ENCODE measurements at regions not wholly inside any gene's neighbourhood (a gene's known extent, or its start where the extent isn't known, plus 50 kb on each side); places are given as distances from the start of the nearest gene placed in this dataset.
"Not testable (repeated sequence)": the region's sequence is repeated elsewhere in the genome, so short reads cannot be mapped to it uniquely, and the experiment has no call there.

DNA sequence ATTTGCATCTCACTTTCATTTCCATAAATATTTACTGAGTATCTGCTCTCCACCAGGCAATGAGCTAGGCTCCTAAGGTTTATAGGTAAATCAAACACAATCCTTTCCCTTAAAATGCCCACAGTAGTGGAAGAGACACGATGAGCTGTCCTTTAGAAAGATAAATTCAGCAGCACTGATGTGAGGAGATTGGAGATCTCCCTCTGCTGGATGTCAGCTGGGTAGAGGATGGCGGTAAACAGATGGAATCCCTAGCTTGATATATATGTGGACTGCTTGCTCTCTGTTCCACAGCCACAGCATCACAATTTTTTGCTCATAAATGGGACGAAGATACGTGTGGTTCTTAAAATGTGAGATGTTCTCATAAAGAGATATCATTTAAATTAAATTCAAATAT lies 216.4 kb upstream of the RASGEF1B start:
- no peaks in the 10 kb centered on the region for H3K36me3 ChIP-seq (ENCODE audit: control insufficient read depth, insufficient read depth, low read length)
- no CpG with 5 or more reads among the region's 4 CpGs for WGBS (ENCODE audit: insufficient coverage, low lambda C conversion rate)
- DNase-seq = no peak
- H3K27me3 ChIP-seq (ENCODE audit: control insufficient read depth, insufficient read depth, low read length) = no peaks in the 10 kb centered on the region
- no peak overlapping the region for H3K4me3 ChIP-seq (ENCODE audit: low read length)
- no peak overlapping the region for H3K27ac ChIP-seq (ENCODE audit: low read length)
- H3K4me1 ChIP-seq (ENCODE audit: control insufficient read depth, insufficient read depth, low read length) = no peaks in the 10 kb centered on the region
- no peaks in the 10 kb centered on the region for H3K9me3 ChIP-seq (ENCODE audit: control insufficient read depth, low read depth, low read length)

DNA sequence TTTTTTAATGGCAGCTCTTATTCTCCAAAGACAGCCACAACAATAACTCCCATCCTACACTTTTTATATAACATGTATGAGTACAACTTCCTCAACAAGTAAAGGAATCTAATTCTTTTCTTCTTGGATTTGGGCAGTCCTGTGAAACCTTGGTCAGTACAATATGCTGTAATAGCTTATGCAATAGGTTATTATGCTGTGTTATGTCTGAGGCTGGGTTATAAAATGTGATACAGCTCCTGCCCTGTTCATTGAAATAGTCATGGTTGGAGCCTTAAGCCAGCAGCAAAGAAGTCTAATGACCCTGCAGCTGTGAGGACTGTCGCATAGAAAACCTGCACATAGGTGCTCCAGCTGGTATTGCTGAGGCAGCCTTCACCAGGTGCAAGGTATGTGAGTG lies 215.8 kb upstream of the RASGEF1B start:
- WGBS (ENCODE audit: insufficient coverage, low lambda C conversion rate) = no CpG with 5 or more reads among the region's 1 CpG
- Histone ChIP-seq H3K27ac (ENCODE audit: low read length) (no peak overlapping the region), H3K36me3 (ENCODE audit: control insufficient read depth, insufficient read depth, low read length) (no peaks in the 10 kb centered on the region), H3K4me3 (ENCODE audit: low read length) (no peak overlapping the region), H3K27me3 (ENCODE audit: control insufficient read depth, insufficient read depth, low read length) (no peaks in the 10 kb centered on the region), H3K4me1 (ENCODE audit: control insufficient read depth, insufficient read depth, low read length) (no peaks in the 10 kb centered on the region), H3K9me3 (ENCODE audit: control insufficient read depth, low read depth, low read length) (no peaks in the 10 kb centered on the region)
- peak; percentile 36 to 57 for DNase-seq

DNA sequence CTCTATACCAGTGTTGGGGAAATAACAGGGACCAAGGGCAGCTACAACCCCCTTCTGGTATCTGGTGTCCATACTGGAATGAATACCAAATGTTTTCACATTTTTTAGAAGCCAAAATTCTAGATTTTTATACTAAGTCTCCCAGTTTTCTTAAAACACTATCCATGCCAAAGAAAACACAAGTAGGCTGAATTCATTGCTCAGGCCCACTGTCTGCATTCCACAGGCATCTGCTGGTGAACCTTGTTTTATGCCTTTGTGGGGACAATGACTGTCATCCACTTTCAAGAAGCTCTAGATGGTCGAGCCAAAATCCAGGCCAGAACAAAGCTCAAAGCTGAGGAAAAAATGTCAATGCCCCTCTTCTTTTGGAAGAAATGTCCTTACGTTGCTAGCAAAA lies 213.4 kb upstream of the RASGEF1B start:
- WGBS (ENCODE audit: insufficient coverage, low lambda C conversion rate) = no CpG with 5 or more reads among the region's 2 CpGs

DNA sequence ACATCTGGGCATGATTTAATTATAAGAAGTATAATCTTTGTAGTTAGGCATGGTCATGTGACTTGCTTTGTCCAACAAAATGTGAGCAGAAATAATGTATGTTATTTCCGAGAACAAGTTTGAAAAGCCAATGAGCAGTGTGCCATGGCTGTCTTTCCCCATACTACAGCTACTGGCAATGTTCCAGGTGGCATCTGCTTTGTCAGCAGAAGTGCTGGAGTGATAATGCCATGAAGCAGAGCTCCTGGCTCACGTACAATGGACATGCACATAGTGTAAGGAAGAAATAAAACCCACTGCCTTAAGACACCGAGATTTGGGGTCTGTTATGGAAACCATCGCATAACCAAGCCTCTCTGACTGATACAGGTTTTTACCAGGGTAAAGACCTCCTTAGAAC lies 212.6 kb upstream of the RASGEF1B start:
- DNase-seq = peak; percentile 9 to 40
- Histone ChIP-seq H3K36me3 (ENCODE audit: control insufficient read depth, insufficient read depth, low read length) (no peaks in the 10 kb centered on the region), H3K9me3 (ENCODE audit: control insufficient read depth, low read depth, low read length) (no peaks in the 10 kb centered on the region), H3K4me3 (ENCODE audit: low read length) (no peak overlapping the region), H3K27me3 (ENCODE audit: control insufficient read depth, insufficient read depth, low read length) (no peaks in the 10 kb centered on the region), H3K4me1 (ENCODE audit: control insufficient read depth, insufficient read depth, low read length) (no peaks in the 10 kb centered on the region), H3K27ac (ENCODE audit: low read length) (no peak overlapping the region)
- no CpG with 5 or more reads among the region's 4 CpGs for WGBS (ENCODE audit: insufficient coverage, low lambda C conversion rate)

More for the DNA sequence above, 213.4 kb upstream of the RASGEF1B start:
- Histone ChIP-seq H3K4me3 (ENCODE audit: low read length) (no peak overlapping the region), H3K4me1 (ENCODE audit: control insufficient read depth, insufficient read depth, low read length) (no peaks in the 10 kb centered on the region), H3K36me3 (ENCODE audit: control insufficient read depth, insufficient read depth, low read length) (no peaks in the 10 kb centered on the region), H3K27me3 (ENCODE audit: control insufficient read depth, insufficient read depth, low read length) (no peaks in the 10 kb centered on the region), H3K9me3 (ENCODE audit: control insufficient read depth, low read depth, low read length) (no peaks in the 10 kb centered on the region), H3K27ac (ENCODE audit: low read length) (no peak overlapping the region)
- DNase-seq = no peak

DNA sequence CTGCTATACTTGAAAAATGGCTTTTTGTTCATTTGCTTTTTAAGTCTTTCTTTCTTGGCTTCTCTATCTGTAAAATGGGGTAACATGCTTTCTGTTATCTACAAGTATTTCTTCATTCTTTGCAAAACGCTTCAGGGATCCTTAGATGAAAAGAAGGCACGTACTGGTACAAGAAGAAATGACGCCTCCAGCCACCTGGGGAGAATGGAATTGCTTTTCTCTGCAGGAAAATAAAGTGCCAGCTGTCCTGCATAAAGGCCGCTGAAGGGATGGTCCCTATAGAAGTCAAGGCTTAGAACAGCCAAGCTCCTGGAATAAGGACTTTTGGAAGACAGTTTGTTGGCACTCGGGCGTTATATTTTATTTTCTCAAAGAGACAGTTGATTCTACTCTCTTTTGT lies 210.8 kb upstream of the RASGEF1B start:
- Histone ChIP-seq H3K27ac (ENCODE audit: low read length) (no peak overlapping the region), H3K36me3 (ENCODE audit: control insufficient read depth, insufficient read depth, low read length) (no peaks in the 10 kb centered on the region), H3K27me3 (ENCODE audit: control insufficient read depth, insufficient read depth, low read length) (no peaks in the 10 kb centered on the region), H3K9me3 (ENCODE audit: control insufficient read depth, low read depth, low read length) (no peaks in the 10 kb centered on the region), H3K4me1 (ENCODE audit: control insufficient read depth, insufficient read depth, low read length) (no peaks in the 10 kb centered on the region), H3K4me3 (ENCODE audit: low read length) (no peak overlapping the region)
- no peak for DNase-seq
- WGBS (ENCODE audit: insufficient coverage, low lambda C conversion rate) = 100% methylated on average over 1 of the region's 6 CpGs

DNA sequence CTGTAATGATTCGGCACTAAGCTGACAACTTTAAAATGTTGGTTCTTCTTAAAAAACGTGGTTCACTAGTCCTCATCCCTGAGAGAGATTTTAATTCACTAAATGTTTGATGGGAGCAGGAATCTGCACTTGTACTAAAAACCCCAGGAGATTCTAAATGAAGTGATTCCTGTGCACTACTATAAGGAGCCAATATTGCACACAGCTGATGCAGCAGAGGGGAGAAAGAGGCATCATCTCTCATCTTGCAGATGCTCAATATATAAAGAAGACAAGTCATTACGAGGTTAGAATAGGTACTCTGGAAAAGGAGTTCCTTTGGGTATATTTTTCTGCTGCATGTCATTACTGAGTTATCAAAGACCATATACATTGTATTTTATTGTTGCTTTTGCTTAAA lies 207.6 kb upstream of the RASGEF1B start:
- no peak for DNase-seq
- no peak overlapping the region for H3K4me3 ChIP-seq (ENCODE audit: low read length)
- WGBS (ENCODE audit: insufficient coverage, low lambda C conversion rate) = no CpG with 5 or more reads among the region's 3 CpGs
- no peak overlapping the region for H3K27ac ChIP-seq (ENCODE audit: low read length)
- no peaks in the 10 kb centered on the region for H3K36me3 ChIP-seq (ENCODE audit: control insufficient read depth, insufficient read depth, low read length)
- no peaks in the 10 kb centered on the region for H3K9me3 ChIP-seq (ENCODE audit: control insufficient read depth, low read depth, low read length)
- no peaks in the 10 kb centered on the region for H3K27me3 ChIP-seq (ENCODE audit: control insufficient read depth, insufficient read depth, low read length)
- no peaks in the 10 kb centered on the region for H3K4me1 ChIP-seq (ENCODE audit: control insufficient read depth, insufficient read depth, low read length)

DNA sequence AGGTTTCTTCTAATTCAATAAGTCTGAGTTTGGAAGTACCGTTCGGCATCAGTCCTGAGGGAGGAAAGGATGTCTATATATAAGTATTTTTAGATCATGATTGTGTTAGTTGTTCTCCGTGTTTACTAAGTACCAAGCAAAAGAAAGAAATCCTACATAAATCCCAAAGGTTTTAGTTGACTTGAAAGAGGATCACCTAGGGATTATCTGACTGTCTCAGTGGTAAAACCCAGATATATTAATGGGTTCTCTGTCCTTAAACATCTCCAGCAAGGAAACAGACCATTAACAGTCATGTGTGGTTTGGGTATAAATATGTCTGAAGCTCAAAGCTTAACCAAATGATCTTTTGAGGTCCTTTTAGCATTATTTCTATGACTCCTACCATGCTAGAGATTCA lies 207.1 kb upstream of the RASGEF1B start:
- Histone ChIP-seq H3K36me3 (ENCODE audit: control insufficient read depth, insufficient read depth, low read length) (no peaks in the 10 kb centered on the region), H3K9me3 (ENCODE audit: control insufficient read depth, low read depth, low read length) (no peaks in the 10 kb centered on the region), H3K4me1 (ENCODE audit: control insufficient read depth, insufficient read depth, low read length) (no peaks in the 10 kb centered on the region), H3K27ac (ENCODE audit: low read length) (no peak overlapping the region), H3K4me3 (ENCODE audit: low read length) (no peak overlapping the region), H3K27me3 (ENCODE audit: control insufficient read depth, insufficient read depth, low read length) (no peaks in the 10 kb centered on the region)
- WGBS (ENCODE audit: insufficient coverage, low lambda C conversion rate) = 80% methylated on average over 1 of the region's 3 CpGs
- no peak for DNase-seq

DNA sequence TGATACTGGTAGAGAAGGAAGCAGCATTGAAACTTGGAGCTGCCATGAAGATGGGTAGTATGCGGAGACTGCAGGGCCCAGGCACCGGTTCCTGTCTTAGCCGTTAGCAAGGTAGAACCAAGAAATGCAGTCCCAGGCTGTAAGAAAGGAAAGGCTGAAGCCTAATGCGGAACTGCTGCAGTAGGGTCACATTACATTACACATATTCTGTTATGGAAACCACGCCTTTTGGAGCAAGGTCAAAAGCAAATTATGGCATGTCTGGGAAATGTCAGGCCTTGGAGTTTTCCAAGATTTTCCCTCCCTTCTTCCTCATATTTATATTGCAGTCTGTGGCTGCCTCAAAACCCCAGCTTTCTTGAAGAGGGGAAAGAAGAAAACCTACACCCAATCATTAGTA lies 204.8 kb upstream of the RASGEF1B start:
- H3K27ac ChIP-seq (ENCODE audit: low read length) = no peak overlapping the region
- DNase-seq = peak in 1 of 2 donors; percentile 22

DNA sequence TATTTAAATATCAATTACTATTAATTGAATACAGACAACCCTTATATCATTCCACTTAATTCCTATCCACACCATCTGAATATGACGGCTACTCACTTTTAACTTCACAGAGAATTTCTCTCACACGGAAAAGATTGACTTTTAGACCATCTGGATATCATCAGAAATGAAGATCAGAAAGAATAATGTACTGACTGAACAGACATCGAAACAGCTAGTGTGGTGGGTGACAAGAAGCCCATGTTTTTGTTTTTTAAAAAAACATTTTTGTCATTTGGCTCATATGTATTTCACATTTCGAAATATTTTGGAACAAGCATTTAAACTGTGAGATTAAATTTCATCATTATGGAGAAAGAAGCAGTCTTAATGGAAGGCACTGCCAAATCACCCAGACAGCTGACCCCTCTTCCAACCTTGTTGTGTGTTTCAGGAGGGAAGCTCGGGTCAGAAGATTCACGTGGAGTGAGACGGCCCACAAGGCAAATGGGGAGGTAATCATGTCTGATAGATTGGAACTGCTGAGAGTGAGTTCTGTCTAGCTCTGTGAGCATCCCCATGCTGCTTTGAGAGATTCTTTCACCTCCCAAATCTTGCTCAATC lies 204.2 kb upstream of the RASGEF1B start:
- no peaks in the 10 kb centered on the region for H3K9me3 ChIP-seq (ENCODE audit: control insufficient read depth, low read depth, low read length)
- 94% methylated on average over 2 of the region's 7 CpGs for whole genome bisulfite sequencing (ENCODE audit: insufficient coverage, low lambda C conversion rate)
- no peaks in the 10 kb centered on the region for H3K36me3 ChIP-seq (ENCODE audit: control insufficient read depth, insufficient read depth, low read length)
- no peaks in the 10 kb centered on the region for H3K4me1 ChIP-seq (ENCODE audit: control insufficient read depth, insufficient read depth, low read length)
- no peaks in the 10 kb centered on the region for H3K27me3 ChIP-seq (ENCODE audit: control insufficient read depth, insufficient read depth, low read length)
- DNase-seq = no peak
- no peak overlapping the region for H3K4me3 ChIP-seq (ENCODE audit: low read length)
- H3K27ac ChIP-seq (ENCODE audit: low read length) = no peak overlapping the region

More for the DNA sequence above, 204.8 kb upstream of the RASGEF1B start:
- Histone ChIP-seq H3K27me3 (ENCODE audit: control insufficient read depth, insufficient read depth, low read length) (no peaks in the 10 kb centered on the region), H3K9me3 (ENCODE audit: control insufficient read depth, low read depth, low read length) (no peaks in the 10 kb centered on the region), H3K36me3 (ENCODE audit: control insufficient read depth, insufficient read depth, low read length) (no peaks in the 10 kb centered on the region), H3K4me3 (ENCODE audit: low read length) (no peak overlapping the region), H3K4me1 (ENCODE audit: control insufficient read depth, insufficient read depth, low read length) (no peaks in the 10 kb centered on the region)
- 71% methylated on average over 1 of the region's 5 CpGs for WGBS (ENCODE audit: insufficient coverage, low lambda C conversion rate)

DNA sequence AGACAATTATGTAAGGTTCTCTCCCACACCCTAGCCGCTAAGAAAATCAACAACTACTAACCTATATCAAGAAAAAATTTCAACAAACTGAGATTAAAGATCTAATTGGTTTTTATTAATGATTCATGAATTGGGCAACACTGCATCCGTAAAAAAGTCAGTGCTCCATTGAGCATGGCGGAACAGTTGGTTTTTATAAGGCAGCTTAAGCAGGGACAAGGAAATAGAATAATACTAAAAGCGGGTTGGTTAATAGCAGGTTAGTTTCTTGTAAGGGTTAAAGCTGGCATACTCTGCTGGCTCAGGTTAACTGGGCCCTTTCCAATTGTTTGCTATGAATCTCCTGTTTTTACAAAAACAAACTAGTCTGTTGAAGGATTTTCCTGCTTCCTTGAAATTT lies 202.3 kb upstream of the RASGEF1B start:
- Histone ChIP-seq H3K36me3 (ENCODE audit: control insufficient read depth, insufficient read depth, low read length) (no peaks in the 10 kb centered on the region), H3K4me3 (ENCODE audit: low read length) (no peak overlapping the region), H3K4me1 (ENCODE audit: control insufficient read depth, insufficient read depth, low read length) (no peaks in the 10 kb centered on the region), H3K9me3 (ENCODE audit: control insufficient read depth, low read depth, low read length) (no peaks in the 10 kb centered on the region), H3K27me3 (ENCODE audit: control insufficient read depth, insufficient read depth, low read length) (no peaks in the 10 kb centered on the region), H3K27ac (ENCODE audit: low read length) (no peak overlapping the region)
- no CpG with 5 or more reads among the region's 4 CpGs for WGBS (ENCODE audit: insufficient coverage, low lambda C conversion rate)
- no peak for DNase-seq

DNA sequence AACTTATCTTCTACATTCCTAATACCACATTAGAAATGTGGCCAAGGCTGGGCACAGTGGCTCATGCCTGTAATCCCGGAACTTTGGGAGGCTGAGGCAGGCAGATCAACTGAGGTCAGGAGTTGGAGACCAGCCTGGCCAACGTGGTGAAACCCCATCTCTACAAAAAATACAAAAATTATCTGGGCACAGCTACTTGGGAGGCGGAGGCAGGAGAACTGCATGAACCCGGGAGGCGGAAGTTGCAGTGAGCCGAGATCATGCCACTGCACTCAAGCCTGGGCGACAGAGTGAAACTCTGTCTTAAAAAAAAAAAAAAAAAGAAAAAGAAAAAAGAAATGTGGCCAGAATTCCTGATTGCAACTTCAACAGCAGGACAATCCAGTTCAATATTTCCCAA lies 196.6 kb upstream of the RASGEF1B start:
- not testable (repeated sequence) for H3K4me1 ChIP-seq (ENCODE audit: control insufficient read depth, insufficient read depth, low read length); H3K27ac ChIP-seq (ENCODE audit: low read length); H3K27me3 ChIP-seq (ENCODE audit: control insufficient read depth, insufficient read depth, low read length); DNase-seq; H3K4me3 ChIP-seq (ENCODE audit: low read length); H3K9me3 ChIP-seq (ENCODE audit: control insufficient read depth, low read depth, low read length); H3K36me3 ChIP-seq (ENCODE audit: control insufficient read depth, insufficient read depth, low read length)
- 100% methylated on average over 5 of the region's 7 CpGs for WGBS (ENCODE audit: insufficient coverage, low lambda C conversion rate)
